Gastrocnemius medialis (tissue), 4 donors: ENCODE measurements at regions not wholly inside any gene's neighbourhood (a gene's known extent, or its start where the extent isn't known, plus 50 kb on each side); places are given as distances from the start of the nearest gene placed in this dataset.

Experiments used
- CTCF ChIP-seq, 5 experiments: fragments of 450-650 bp in 3 of 5; fragments of 200-600 bp in 2 of 5; sonication (generic) in 2 of 5; IDR thresholded peaks in 4 of 5; conservative IDR thresholded peaks in 1 of 5; 1 replicate in 4 of 5; 2 replicates in 1 of 5; pipeline ENCODE4 v1.5.1; 2016 to 2019; ENCODE audit warnings: antibody characterized with exemption in 5 of 5, mild to moderate bottlenecking in 3 of 5, moderate library complexity in 3 of 5
- POLR2A ChIP-seq, 2 donors: fragments of 450-650 bp; IDR thresholded peaks; one replicate each; pipeline ENCODE4 v1.6.1; 2017; ENCODE audit warnings: antibody characterized with exemption in 2 of 2, mild to moderate bottlenecking in 2 of 2, moderate library complexity in 2 of 2

GRCh38 chr11:112785149-112785548, 176.1 kb upstream of the NCAM1 start:
- TF ChIP-seq POLR2A (IDR thresholded peaks at IDR 0.05) (no peak), CTCF (IDR thresholded peaks at IDR 0.05 in 4 of 5, conservative IDR thresholded peaks at IDR 0.05 in 1 of 5) (no peak)
